MM.1S (cell line): ENCODE measurements at regions not wholly inside any gene's neighbourhood (a gene's known extent, or its start where the extent isn't known, plus 50 kb on each side); places are given as distances from the start of the nearest gene placed in this dataset.
"Not testable (repeated sequence)": the region's sequence is repeated elsewhere in the genome, so short reads cannot be mapped to it uniquely, and the experiment has no call there.

Source experiments
- DNase-seq: peaks from one replicate; pipeline ENCODE4 v3.0.0-alpha.2; 2015
- H2AFZ ChIP-seq: fragments of 300-600 bp; sonication (generic); 2 replicates; pipeline ENCODE4 v1.6.0; 2016; ENCODE audit warnings: antibody characterized with exemption, low read length
- H3F3A ChIP-seq: fragments of 300-600 bp; sonication (generic); 2 replicates; pipeline ENCODE4 v1.6.1; 2016; ENCODE audit warnings: mild to moderate bottlenecking, antibody characterized with exemption, low read length, moderate library complexity, mixed read lengths; ENCODE audit not compliant: insufficient read depth
- H3K27ac ChIP-seq: fragments of 300-600 bp; sonication (generic); 2 replicates; pipeline ENCODE4 v1.5.1; 2016; ENCODE audit warnings: mild to moderate bottlenecking, low read length
- H3K27me3 ChIP-seq: fragments of 300-600 bp; sonication (generic); replicated peaks from 2 replicates; pipeline ENCODE4 v1.6.0; 2016; ENCODE audit warnings: low read length; ENCODE audit not compliant: insufficient read depth
- H3K36me3 ChIP-seq: fragments of 300-600 bp; sonication (generic); replicated peaks from 2 replicates; pipeline ENCODE4 v1.6.1; 2016; ENCODE audit warnings: mild to moderate bottlenecking, low read length, mixed read lengths; ENCODE audit not compliant: insufficient read depth
- H3K4me1 ChIP-seq: fragments of 300-600 bp; sonication (generic); 2 replicates; pipeline ENCODE4 v1.6.1; 2016; ENCODE audit warnings: low read length, mixed read lengths
- H3K4me2 ChIP-seq: fragments of 300-600 bp; sonication (generic); 2 replicates; pipeline ENCODE4 v1.6.0; 2016; ENCODE audit warnings: low read depth, low read length
- H3K4me3 ChIP-seq: fragments of 300-600 bp; sonication (generic); 2 replicates; pipeline ENCODE4 v1.5.1; 2016; ENCODE audit warnings: low read length, mixed read lengths
- H3K79me2 ChIP-seq: fragments of 300-600 bp; sonication (generic); 2 replicates; pipeline ENCODE4 v1.6.1; 2016; ENCODE audit warnings: mixed run types, low read length, mixed read lengths
- H3K9ac ChIP-seq: fragments of 300-600 bp; sonication (generic); 2 replicates; pipeline ENCODE4 v1.6.1; 2016; ENCODE audit warnings: low read length, mixed read lengths
- H3K9me2 ChIP-seq: fragments of 300-600 bp; sonication (generic); replicated peaks from 2 replicates; pipeline ENCODE4 v1.6.1; 2016; ENCODE audit warnings: mild to moderate bottlenecking, low read length, mixed read lengths; ENCODE audit not compliant: insufficient read depth
- H3K9me3 ChIP-seq: fragments of 300-600 bp; sonication (generic); replicated peaks from 2 replicates; pipeline ENCODE4 v1.6.1; 2016; ENCODE audit warnings: mild to moderate bottlenecking, low read length, mixed read lengths; ENCODE audit not compliant: insufficient read depth
- H4K20me1 ChIP-seq: fragments of 300-600 bp; sonication (generic); 2 replicates; pipeline ENCODE4 v1.6.1; 2016; ENCODE audit warnings: mild to moderate bottlenecking, low read length, moderate library complexity, mixed read lengths; ENCODE audit not compliant: insufficient read depth
- EZH2 ChIP-seq: fragments of 300-600 bp; sonication (generic); optimal IDR thresholded peaks from 2 replicates; pipeline ENCODE3; 2017; ENCODE audit warnings: low read depth, mild to moderate bottlenecking, antibody characterized with exemption, low read length, mixed read lengths
- EZH2phosphoT487 ChIP-seq: fragments of 300-600 bp; sonication (generic); IDR thresholded peaks from 2 replicates; pipeline ENCODE4 v1.6.1; 2018; ENCODE audit warnings: antibody characterized with exemption, low read length
- TF ChIP-seq, protein P1 (sequence below): fragments of 300-600 bp; sonication (generic); IDR thresholded peaks from 2 replicates; pipeline ENCODE4 v1.5.1; 2016; ENCODE audit warnings: antibody characterized with exemption, low read length, mixed read lengths

DNA sequence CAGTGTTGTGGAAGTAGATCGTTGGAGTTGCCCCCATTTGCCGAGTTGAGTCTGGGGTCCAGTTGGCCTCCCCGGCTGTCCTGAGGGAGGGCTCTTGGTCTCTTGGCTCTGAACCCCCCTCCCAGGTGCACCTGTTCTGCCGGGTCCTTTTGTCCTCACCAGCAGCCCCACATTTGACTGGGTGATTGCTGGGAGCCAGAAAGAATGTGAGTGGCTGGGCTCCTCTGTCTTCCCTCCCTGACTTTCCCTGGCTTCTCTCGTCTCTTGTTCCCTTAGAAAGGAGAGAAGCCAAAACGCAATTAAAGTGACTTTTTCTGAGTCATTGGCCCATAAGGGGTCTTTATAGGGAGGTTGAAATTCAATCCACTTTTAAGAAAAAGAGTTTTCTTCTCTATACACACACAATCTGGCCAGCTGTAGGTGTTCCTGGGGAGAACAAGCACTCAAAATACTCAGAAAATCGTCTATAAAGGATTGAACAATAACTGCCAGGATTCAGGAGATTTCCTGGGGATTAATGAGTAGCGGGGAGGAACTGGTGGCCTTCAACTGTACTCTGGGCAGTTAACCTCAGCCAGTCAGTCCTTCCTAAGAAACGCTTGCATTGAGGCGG lies 131.0 kb downstream of the TMEM182 start:
- H3K27me3 ChIP-seq: no peaks in the 10 kb centered on the region
- no peak overlapping the region for H2AFZ ChIP-seq
- TF ChIP-seq EZH2phosphoT487: no peak
- no peak for TF ChIP-seq EZH2
- TF ChIP-seq, protein P1, sequence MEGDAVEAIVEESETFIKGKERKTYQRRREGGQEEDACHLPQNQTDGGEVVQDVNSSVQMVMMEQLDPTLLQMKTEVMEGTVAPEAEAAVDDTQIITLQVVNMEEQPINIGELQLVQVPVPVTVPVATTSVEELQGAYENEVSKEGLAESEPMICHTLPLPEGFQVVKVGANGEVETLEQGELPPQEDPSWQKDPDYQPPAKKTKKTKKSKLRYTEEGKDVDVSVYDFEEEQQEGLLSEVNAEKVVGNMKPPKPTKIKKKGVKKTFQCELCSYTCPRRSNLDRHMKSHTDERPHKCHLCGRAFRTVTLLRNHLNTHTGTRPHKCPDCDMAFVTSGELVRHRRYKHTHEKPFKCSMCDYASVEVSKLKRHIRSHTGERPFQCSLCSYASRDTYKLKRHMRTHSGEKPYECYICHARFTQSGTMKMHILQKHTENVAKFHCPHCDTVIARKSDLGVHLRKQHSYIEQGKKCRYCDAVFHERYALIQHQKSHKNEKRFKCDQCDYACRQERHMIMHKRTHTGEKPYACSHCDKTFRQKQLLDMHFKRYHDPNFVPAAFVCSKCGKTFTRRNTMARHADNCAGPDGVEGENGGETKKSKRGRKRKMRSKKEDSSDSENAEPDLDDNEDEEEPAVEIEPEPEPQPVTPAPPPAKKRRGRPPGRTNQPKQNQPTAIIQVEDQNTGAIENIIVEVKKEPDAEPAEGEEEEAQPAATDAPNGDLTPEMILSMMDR: no peak
- H3K79me2 ChIP-seq: no peaks in the 10 kb centered on the region
- no peak overlapping the region for H3K27ac ChIP-seq
- no peak overlapping the region for H3K4me2 ChIP-seq
- H3K4me1 ChIP-seq: no peaks in the 10 kb centered on the region
- no peaks in the 10 kb centered on the region for H3K9me3 ChIP-seq
- H3K9me2 ChIP-seq: no peaks in the 10 kb centered on the region
- H3K4me3 ChIP-seq: no peak overlapping the region
- no peaks in the 10 kb centered on the region for H4K20me1 ChIP-seq
- H3F3A ChIP-seq: no peaks in the 10 kb centered on the region
- H3K36me3 ChIP-seq: no peaks in the 10 kb centered on the region
- no peak for DNase-seq
- no peak overlapping the region for H3K9ac ChIP-seq

DNA sequence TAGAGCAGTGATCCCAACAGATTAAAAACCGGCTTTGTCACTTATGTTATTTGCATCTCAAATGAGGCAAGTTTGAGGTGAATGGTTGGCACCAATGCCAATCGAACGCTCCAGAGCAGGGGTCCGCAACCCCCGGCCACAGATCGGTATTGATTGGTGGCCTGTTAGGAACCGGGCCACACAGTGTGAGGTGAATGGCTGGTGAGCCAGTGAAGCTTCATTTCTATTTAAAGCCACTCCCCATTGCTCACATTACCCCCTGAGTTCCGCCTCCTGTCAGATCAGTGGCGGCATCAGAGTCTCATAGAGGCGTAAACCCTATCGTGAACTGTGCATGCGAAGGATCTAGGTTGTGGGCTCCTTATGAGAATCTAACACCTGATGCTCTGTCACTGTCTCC lies 132.0 kb downstream of the TMEM182 start:
- Histone ChIP-seq H3K4me2 (no peak overlapping the region), H3K27me3 (no peaks in the 10 kb centered on the region)

DNA sequence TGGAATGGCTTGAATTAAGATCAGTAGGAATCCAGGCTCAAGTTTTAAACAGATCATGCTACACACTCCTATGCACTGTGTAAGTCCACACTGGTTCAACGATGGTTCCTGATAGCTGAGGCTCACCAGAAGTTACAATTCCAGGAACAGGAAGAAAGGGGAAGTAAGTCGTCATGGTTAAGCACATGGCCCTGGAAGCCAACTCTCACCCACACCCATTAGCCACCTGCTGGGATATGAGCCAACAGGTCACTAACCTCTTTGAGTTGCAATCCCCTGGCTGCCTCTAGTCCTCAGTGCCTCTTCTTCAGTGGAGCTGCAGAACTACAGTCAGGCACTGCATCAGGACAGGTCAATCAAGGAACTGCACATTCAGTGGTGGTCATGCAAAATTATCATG lies 133.5 kb downstream of the TMEM182 start:
- Histone ChIP-seq H3K36me3 (no peaks in the 10 kb centered on the region), H2AFZ (no peak overlapping the region), H3K27me3 (no peaks in the 10 kb centered on the region), H3K9me3 (no peaks in the 10 kb centered on the region), H3K27ac (no peak overlapping the region), H3K4me3 (no peak overlapping the region), H3K4me1 (no peaks in the 10 kb centered on the region), H3K4me2 (no peak overlapping the region), H3F3A (no peaks in the 10 kb centered on the region), H3K79me2 (no peaks in the 10 kb centered on the region), H4K20me1 (no peaks in the 10 kb centered on the region), H3K9me2 (no peaks in the 10 kb centered on the region), H3K9ac (no peak overlapping the region)
- no peak for DNase-seq
- no peak for TF ChIP-seq EZH2
- TF ChIP-seq, protein P1: no peak
- no peak for TF ChIP-seq EZH2phosphoT487

More for the DNA sequence above, 132.0 kb downstream of the TMEM182 start:
- Histone ChIP-seq H3K36me3 (no peaks in the 10 kb centered on the region), H3K9me2 (no peaks in the 10 kb centered on the region), H3K4me1 (no peaks in the 10 kb centered on the region), H4K20me1 (no peaks in the 10 kb centered on the region), H3K9me3 (no peaks in the 10 kb centered on the region), H3F3A (no peaks in the 10 kb centered on the region), H3K79me2 (no peaks in the 10 kb centered on the region), H2AFZ (no peak overlapping the region), H3K9ac (no peak overlapping the region), H3K27ac (no peak overlapping the region), H3K4me3 (no peak overlapping the region)
- no peak for TF ChIP-seq EZH2
- TF ChIP-seq, protein P1: no peak
- TF ChIP-seq EZH2phosphoT487: no peak
- no peak for DNase-seq

DNA sequence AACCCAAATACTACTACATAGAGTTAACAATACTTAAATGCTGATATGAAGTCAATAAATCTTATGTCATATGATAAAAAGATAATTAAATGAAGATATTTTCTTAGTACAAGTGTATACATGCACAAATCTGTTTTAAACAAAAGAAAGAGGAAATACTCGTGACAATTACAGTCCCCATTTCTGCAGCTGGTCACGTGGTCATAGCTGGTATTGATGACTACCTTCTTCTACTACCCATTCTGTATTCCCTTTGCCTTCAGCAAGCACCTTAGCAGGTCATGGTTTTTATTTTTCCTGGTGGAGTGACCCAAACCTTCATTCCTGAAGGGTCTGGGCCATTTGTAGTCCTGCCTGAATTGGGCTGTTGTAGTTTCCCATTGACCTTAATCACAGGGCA lies 147.4 kb downstream of the TMEM182 start:
- not testable (repeated sequence) for H3F3A ChIP-seq, H3K36me3 ChIP-seq, H3K79me2 ChIP-seq, H3K27ac ChIP-seq, DNase-seq, H3K9ac ChIP-seq, H4K20me1 ChIP-seq, H3K9me3 ChIP-seq, H3K4me1 ChIP-seq, H3K4me3 ChIP-seq, H3K4me2 ChIP-seq, H2AFZ ChIP-seq, H3K27me3 ChIP-seq, H3K9me2 ChIP-seq
